GM12801 (cell line): ENCODE measurements at regions not wholly inside any gene's neighbourhood (a gene's known extent, or its start where the extent isn't known, plus 50 kb on each side); places are given as distances from the start of the nearest gene placed in this dataset.

Experiments used
- CTCF ChIP-seq: IDR thresholded peaks from one replicate; pipeline ENCODE4 v1.5.1; 2011; ENCODE audit warnings: control low read depth; ENCODE audit not compliant: insufficient read length; ENCODE audit errors: extremely low read depth

DNA sequence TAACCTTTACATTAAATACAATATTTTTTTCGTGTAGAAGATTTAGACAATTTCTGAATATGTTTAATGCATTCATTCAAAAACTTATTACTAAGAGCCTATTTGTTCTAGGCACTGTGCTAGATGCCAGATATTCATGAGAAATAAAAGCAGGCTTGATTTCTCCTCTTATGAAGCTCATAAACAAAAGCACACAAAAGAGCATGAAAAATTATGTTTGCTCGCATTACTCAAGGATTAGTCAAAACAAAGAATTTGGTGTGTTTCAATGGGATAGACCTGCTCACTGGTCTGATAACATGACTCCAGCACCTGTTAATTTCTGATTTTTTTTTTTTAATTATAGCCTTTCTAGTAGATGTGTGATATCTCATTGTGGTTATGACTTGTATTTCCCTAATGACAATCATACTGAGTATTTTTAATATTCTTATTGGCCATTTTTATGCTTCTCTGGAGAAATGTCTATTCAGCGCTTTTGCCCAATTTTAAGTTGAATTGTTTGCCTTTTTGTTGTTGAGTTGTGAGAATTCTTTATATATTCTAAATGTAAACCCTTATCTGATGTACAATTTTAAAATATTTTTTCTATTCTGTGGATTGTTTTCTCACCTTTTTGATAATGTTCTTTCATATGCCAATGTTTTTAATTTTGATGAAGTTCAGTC is 382.3 kb upstream of the ADGRL4 start:
- no peak for TF ChIP-seq CTCF

DNA sequence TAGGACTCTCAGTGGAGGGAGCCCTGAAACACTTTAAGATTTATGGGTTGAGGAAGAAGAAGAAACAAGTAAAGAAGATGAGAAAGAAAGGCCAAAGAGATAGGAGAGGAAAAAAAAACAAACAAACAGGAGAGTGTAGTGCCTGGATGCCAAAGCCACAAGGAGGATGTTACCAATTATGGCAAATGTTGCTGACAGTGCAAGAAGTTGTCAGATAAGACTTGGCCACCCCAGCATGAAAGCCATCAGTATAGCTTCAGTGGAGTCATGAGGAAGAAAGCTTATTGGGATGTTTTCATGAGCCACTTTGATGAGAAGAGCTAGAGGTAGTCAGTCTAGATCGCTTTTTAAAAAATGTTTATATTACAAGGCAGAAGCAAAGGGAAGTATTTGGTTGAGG is 380.2 kb upstream of the ADGRL4 start:
- no peak for TF ChIP-seq CTCF

GRCh38 chr1:79380078-79380477 is 373.5 kb upstream of the ADGRL4 start:
- TF ChIP-seq CTCF = no peak

GRCh38 chr1:79376106-79376505 is 369.6 kb upstream of the ADGRL4 start:
- no peak for TF ChIP-seq CTCF

- TF ChIP-seq CTCF = no peak
These were observed 368.8 kb upstream of the ADGRL4 start for GRCh38 chr1:79375352-79375751.

- no peak for TF ChIP-seq CTCF
These were observed 367.9 kb upstream of the ADGRL4 start for GRCh38 chr1:79374397-79374796.

GRCh38 chr1:79373481-79374125 is 367.1 kb upstream of the ADGRL4 start:
- TF ChIP-seq CTCF = no peak
